Breast epithelium (tissue), 4 donors: ENCODE measurements at regions not wholly inside any gene's neighbourhood (a gene's known extent, or its start where the extent isn't known, plus 50 kb on each side); places are given as distances from the start of the nearest gene placed in this dataset.
"Not testable (repeated sequence)": the region's sequence is repeated elsewhere in the genome, so short reads cannot be mapped to it uniquely, and the experiment has no call there.

Experiments
- DNase-seq, 2 donors: peaks; one replicate each; pipeline ENCODE4 v3.0.0-alpha.2; 2019; ENCODE audit warnings: low spot score in 2 of 2
- H3K27ac ChIP-seq, 2 donors: fragments of 200-600 bp; sonication (generic) in 1 of 2; one replicate each; pipeline ENCODE4 v1.5.1; 2016 to 2019; ENCODE audit warnings: mild to moderate bottlenecking in 1 of 2
- H3K27me3 ChIP-seq, 2 donors: fragments of 200-600 bp; sonication (generic) in 1 of 2; one replicate each; pipeline versions ENCODE4 v1.5.1 to v1.6.0; 2017 to 2019; ENCODE audit warnings: control low read depth in 1 of 2, mild to moderate bottlenecking in 1 of 2
- H3K36me3 ChIP-seq: fragments of 200-600 bp; one replicate; pipeline ENCODE4 v1.5.1; 2019
- H3K4me1 ChIP-seq, 2 donors: fragments of 200-600 bp; sonication (generic); one replicate each; pipeline ENCODE4 v1.5.1; 2016 to 2019; ENCODE audit warnings: control low read depth in 1 of 2
- H3K4me3 ChIP-seq, 3 donors: fragments of 200-600 bp; sonication (generic); 1 replicate in 2 of 3; 2 replicates in 1 of 3; pipeline ENCODE4 v1.5.1; 2016 to 2019; ENCODE audit warnings: mild to moderate bottlenecking in 3 of 3, moderate library complexity in 2 of 3
- H3K9me3 ChIP-seq, 2 donors: fragments of 200-600 bp; sonication (generic) in 1 of 2; one replicate each; pipeline ENCODE4 v1.5.1; 2016 to 2019; ENCODE audit warnings: control low read depth in 1 of 2
- POLR2A ChIP-seq: fragments of 450-650 bp; IDR thresholded peaks from one replicate; pipeline ENCODE4 v1.6.1; 2016; ENCODE audit warnings: antibody characterized with exemption, mild to moderate bottlenecking, moderate library complexity
- POLR2AphosphoS5 ChIP-seq, 3 donors: sonication (generic); formaldehyde crosslinking; IDR thresholded peaks; one replicate each; pipeline ENCODE4 v1.6.1; 2017; ENCODE audit warnings: antibody characterized with exemption in 3 of 3
- intact Hi-C: fragments of 100-400 bp; cut with DNase I; formaldehyde crosslinking; loops from one replicate; pipeline ENCODE4 v1.15.1; 2023; ENCODE audit warnings: low total_unique reads
- TF ChIP-seq, protein P1 (sequence below), 3 donors: fragments of 450-650 bp; IDR thresholded peaks; one replicate each; pipeline ENCODE4 v1.5.1; 2016 to 2017; ENCODE audit warnings: antibody characterized with exemption in 3 of 3, mild to moderate bottlenecking in 3 of 3, moderate library complexity in 3 of 3

- no peaks in the 10 kb centered on the region for H3K9me3 ChIP-seq
- no peak overlapping the region for H3K4me3 ChIP-seq
- no peaks in the 10 kb centered on the region for H3K36me3 ChIP-seq
- intact Hi-C loops = no loop called here
- no peak for TF ChIP-seq POLR2A
- TF ChIP-seq, protein P1, sequence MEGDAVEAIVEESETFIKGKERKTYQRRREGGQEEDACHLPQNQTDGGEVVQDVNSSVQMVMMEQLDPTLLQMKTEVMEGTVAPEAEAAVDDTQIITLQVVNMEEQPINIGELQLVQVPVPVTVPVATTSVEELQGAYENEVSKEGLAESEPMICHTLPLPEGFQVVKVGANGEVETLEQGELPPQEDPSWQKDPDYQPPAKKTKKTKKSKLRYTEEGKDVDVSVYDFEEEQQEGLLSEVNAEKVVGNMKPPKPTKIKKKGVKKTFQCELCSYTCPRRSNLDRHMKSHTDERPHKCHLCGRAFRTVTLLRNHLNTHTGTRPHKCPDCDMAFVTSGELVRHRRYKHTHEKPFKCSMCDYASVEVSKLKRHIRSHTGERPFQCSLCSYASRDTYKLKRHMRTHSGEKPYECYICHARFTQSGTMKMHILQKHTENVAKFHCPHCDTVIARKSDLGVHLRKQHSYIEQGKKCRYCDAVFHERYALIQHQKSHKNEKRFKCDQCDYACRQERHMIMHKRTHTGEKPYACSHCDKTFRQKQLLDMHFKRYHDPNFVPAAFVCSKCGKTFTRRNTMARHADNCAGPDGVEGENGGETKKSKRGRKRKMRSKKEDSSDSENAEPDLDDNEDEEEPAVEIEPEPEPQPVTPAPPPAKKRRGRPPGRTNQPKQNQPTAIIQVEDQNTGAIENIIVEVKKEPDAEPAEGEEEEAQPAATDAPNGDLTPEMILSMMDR (IDR thresholded peaks at IDR 0.05) = no peak
- TF ChIP-seq POLR2AphosphoS5 (IDR thresholded peaks at IDR 0.05) = no peak
- DNase-seq = no peak
- H3K27me3 ChIP-seq = no peaks in the 10 kb centered on the region
- no peak overlapping the region for H3K27ac ChIP-seq
- no peaks in the 10 kb centered on the region for H3K4me1 ChIP-seq
Observed at GRCh38 chr10:8280946-8281345, 226.5 kb downstream of the GATA3 start.

- no peaks in the 10 kb centered on the region for H3K4me1 ChIP-seq
- H3K36me3 ChIP-seq = no peaks in the 10 kb centered on the region
- H3K4me3 ChIP-seq = no peak overlapping the region
- no peaks in the 10 kb centered on the region for H3K9me3 ChIP-seq
- no peak overlapping the region for H3K27ac ChIP-seq
- H3K27me3 ChIP-seq = no peaks in the 10 kb centered on the region
- no peak for DNase-seq
- intact Hi-C loops = no loop called here
- TF ChIP-seq POLR2AphosphoS5 (IDR thresholded peaks at IDR 0.05) (no peak), POLR2A (no peak)
- TF ChIP-seq, protein P1 (IDR thresholded peaks at IDR 0.05) = no peak
Observed at GRCh38 chr10:8282340-8282739, 227.9 kb downstream of the GATA3 start.

DNA sequence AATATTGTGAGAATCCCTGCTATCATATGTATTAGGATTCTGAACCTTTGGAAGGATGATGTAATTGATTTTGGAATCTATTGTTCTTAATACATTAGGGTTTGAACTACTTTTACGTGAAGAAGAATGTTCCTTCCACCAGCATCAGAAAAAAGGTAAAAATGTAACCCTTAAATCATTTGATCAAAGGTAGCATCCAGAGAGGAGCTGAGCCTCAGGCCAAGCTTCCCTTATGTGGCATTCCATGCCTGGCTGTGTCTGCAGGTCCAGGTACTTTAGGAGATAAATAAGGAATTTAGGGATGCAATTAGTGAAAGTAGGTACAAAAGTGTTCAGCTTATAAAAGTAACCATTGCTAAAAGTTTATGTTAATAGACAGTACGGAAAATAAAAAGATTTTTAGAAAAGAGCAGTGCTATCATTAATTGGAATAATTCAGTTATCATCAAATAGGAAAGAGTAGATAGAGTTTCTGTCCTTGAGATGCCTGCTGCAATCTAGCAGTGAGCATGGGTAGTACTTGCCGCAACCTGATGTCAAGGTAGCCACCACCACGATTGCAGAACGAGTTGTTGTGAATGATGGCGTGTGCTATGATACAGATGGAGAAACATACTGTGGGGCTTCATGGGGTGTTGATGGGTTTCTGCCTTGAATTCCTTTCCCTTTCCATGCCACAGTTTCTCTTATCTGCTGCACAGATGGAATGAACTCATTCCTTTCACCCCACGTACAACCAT lies 228.8 kb downstream of the GATA3 start:
- no peak overlapping the region for H3K27ac ChIP-seq
- H3K4me3 ChIP-seq = no peak overlapping the region
- no peaks in the 10 kb centered on the region for H3K9me3 ChIP-seq
- H3K27me3 ChIP-seq = no peaks in the 10 kb centered on the region
- intact Hi-C loops = no loop called here
- no peak for DNase-seq
- H3K36me3 ChIP-seq = no peaks in the 10 kb centered on the region
- TF ChIP-seq, protein P1 (IDR thresholded peaks at IDR 0.05) = no peak
- no peak for TF ChIP-seq POLR2AphosphoS5 (IDR thresholded peaks at IDR 0.05)
- no peak for TF ChIP-seq POLR2A
- no peaks in the 10 kb centered on the region for H3K4me1 ChIP-seq

- no peaks in the 10 kb centered on the region for H3K9me3 ChIP-seq
- no peaks in the 10 kb centered on the region for H3K36me3 ChIP-seq
- H3K4me1 ChIP-seq = no peaks in the 10 kb centered on the region
- H3K4me3 ChIP-seq = no peak overlapping the region
- no peak for DNase-seq
- H3K27me3 ChIP-seq = no peaks in the 10 kb centered on the region
- H3K27ac ChIP-seq = no peak overlapping the region
- intact Hi-C loops = no loop called here
- TF ChIP-seq POLR2AphosphoS5 (IDR thresholded peaks at IDR 0.05) (no peak), POLR2A (no peak)
- TF ChIP-seq, protein P1 (IDR thresholded peaks at IDR 0.05) = no peak
Observed at GRCh38 chr10:8283986-8284385, 229.5 kb downstream of the GATA3 start.

DNA sequence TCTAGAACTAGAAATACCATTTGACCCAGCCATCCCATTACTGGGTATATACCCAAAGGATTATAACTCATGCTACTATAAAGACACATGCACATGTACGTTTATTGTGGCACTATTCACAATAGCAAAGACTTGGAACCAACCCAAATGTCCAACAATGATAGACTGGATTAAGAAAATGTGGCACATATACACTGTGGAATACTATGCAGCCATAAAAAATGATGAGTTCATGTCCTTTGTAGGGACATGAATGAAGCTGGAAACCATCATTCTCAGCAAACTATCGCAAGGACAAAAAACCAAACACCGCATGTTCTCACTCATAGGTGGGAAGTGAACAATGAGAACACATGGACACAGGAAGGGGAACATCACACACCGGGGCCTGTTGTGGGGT lies 231.5 kb downstream of the GATA3 start:
- H3K4me3 ChIP-seq, DNase-seq, H3K4me1 ChIP-seq, H3K27me3 ChIP-seq, H3K36me3 ChIP-seq, H3K27ac ChIP-seq, intact Hi-C loops, H3K9me3 ChIP-seq: not testable (repeated sequence)
